Karpas-422 (cell line): ENCODE measurements at regions not wholly inside any gene's neighbourhood (a gene's known extent, or its start where the extent isn't known, plus 50 kb on each side); places are given as distances from the start of the nearest gene placed in this dataset.

Experiments used
- DNase-seq: peaks from one replicate; pipeline ENCODE4 v3.0.0-alpha.2; 2015
- H2AFZ ChIP-seq: fragments of 200-600 bp; sonication (generic); 2 replicates; pipeline ENCODE4 v1.6.1; 2014; ENCODE audit warnings: antibody characterized with exemption, low read length, mixed read lengths
- H3K27ac ChIP-seq: fragments of 200-600 bp; sonication (generic); 2 replicates; pipeline ENCODE4 v1.5.1; 2014; ENCODE audit warnings: mild to moderate bottlenecking, low read length, moderate library complexity
- H3K27me3 ChIP-seq: fragments of 200-600 bp; sonication (generic); 2 replicates; pipeline ENCODE4 v1.6.1; 2014; ENCODE audit warnings: low read length, mixed read lengths
- H3K36me3 ChIP-seq: fragments of 200-600 bp; sonication (generic); 2 replicates; pipeline ENCODE4 v1.6.1; 2014; ENCODE audit warnings: low read length, mixed read lengths; ENCODE audit not compliant: insufficient read depth
- H3K4me1 ChIP-seq: fragments of 200-600 bp; sonication (generic); 2 replicates; pipeline ENCODE4 v1.6.1; 2014; ENCODE audit warnings: mild to moderate bottlenecking, low read length, mixed read lengths
- H3K4me2 ChIP-seq: fragments of 200-600 bp; sonication (generic); 2 replicates; pipeline ENCODE4 v1.6.1; 2014; ENCODE audit warnings: low read length, low read depth, mild to moderate bottlenecking; ENCODE audit not compliant: poor library complexity, severe bottlenecking
- H3K4me3 ChIP-seq: fragments of 200-600 bp; sonication (generic); 2 replicates; pipeline ENCODE4 v1.5.1; 2014; ENCODE audit warnings: mild to moderate bottlenecking, antibody characterized with exemption, low read length, mixed read lengths
- H3K79me2 ChIP-seq: fragments of 200-600 bp; sonication (generic); 2 replicates; pipeline ENCODE4 v1.6.1; 2014; ENCODE audit warnings: mild to moderate bottlenecking, low read length, mixed read lengths
- H3K9ac ChIP-seq: fragments of 200-600 bp; sonication (generic); 2 replicates; pipeline ENCODE4 v1.6.0; 2014; ENCODE audit warnings: low read length
- H3K9me2 ChIP-seq: fragments of 200-600 bp; sonication (generic), shearing (Covaris generic); replicated peaks from 2 replicates; pipeline ENCODE4 v1.6.0; 2014; ENCODE audit warnings: mild to moderate bottlenecking, low read length, moderate library complexity; ENCODE audit not compliant: insufficient read depth
- H3K9me3 ChIP-seq: fragments of 300-700, 200-600 bp; sonication (generic); 2 replicates; pipeline ENCODE4 v1.6.1; 2014; ENCODE audit warnings: low read length, mixed read lengths
- H4K20me1 ChIP-seq: fragments of 200-600 bp; sonication (generic); 2 replicates; pipeline ENCODE4 v1.6.1; 2014; ENCODE audit warnings: mild to moderate bottlenecking, antibody characterized with exemption, low read length, low read depth; ENCODE audit not compliant: insufficient read depth

GRCh38 chr18:55780586-55781071, 192.6 kb upstream of the TCF4 start:
- Histone ChIP-seq H2AFZ (no peak overlapping the region), H3K27ac (no peak overlapping the region), H3K79me2 (no peaks in the 10 kb centered on the region), H3K4me3 (no peak overlapping the region), H3K9me2 (no peaks in the 10 kb centered on the region), H3K4me2 (no peak overlapping the region), H3K36me3 (no peaks in the 10 kb centered on the region), H3K9me3 (no peaks in the 10 kb centered on the region), H3K27me3 (no peaks in the 10 kb centered on the region), H3K4me1 (peaks cover 18% of the 10 kb centered on the region), H4K20me1 (no peaks in the 10 kb centered on the region), H3K9ac (no peak overlapping the region)
- DNase-seq = peak; percentile 50

- Histone ChIP-seq H3K4me2 (no peak overlapping the region), H3K36me3 (no peaks in the 10 kb centered on the region), H3K9ac (no peak overlapping the region), H3K4me1 (peaks cover 18% of the 10 kb centered on the region), H3K9me2 (no peaks in the 10 kb centered on the region), H2AFZ (no peak overlapping the region), H4K20me1 (no peaks in the 10 kb centered on the region), H3K9me3 (no peaks in the 10 kb centered on the region; the same call in 1 of the 2 replicates), H3K4me3 (no peak overlapping the region), H3K79me2 (no peaks in the 10 kb centered on the region), H3K27ac (no peak overlapping the region), H3K27me3 (no peaks in the 10 kb centered on the region)
- no peak for DNase-seq
These were observed 191.9 kb upstream of the TCF4 start for GRCh38 chr18:55779691-55780585.

- Histone ChIP-seq H3K9me2 (no peaks in the 10 kb centered on the region), H2AFZ (no peak overlapping the region), H4K20me1 (no peaks in the 10 kb centered on the region), H3K27ac (no peak overlapping the region), H3K27me3 (no peaks in the 10 kb centered on the region), H3K4me1 (peaks cover 18% of the 10 kb centered on the region), H3K79me2 (no peaks in the 10 kb centered on the region), H3K9ac (no peak overlapping the region), H3K36me3 (no peaks in the 10 kb centered on the region), H3K4me3 (no peak overlapping the region), H3K4me2 (peak overlapping the region; percentile 6), H3K9me3 (no peaks in the 10 kb centered on the region; the same call in 1 of the 2 replicates)
- no peak for DNase-seq
These were observed 191.0 kb upstream of the TCF4 start for GRCh38 chr18:55778788-55779690.

GRCh38 chr18:55777666-55778304, 189.8 kb upstream of the TCF4 start:
- Histone ChIP-seq H3K9me3 (no peaks in the 10 kb centered on the region; the same call in 1 of the 2 replicates), H3K36me3 (no peaks in the 10 kb centered on the region), H3K4me1 (peaks cover 18% of the 10 kb centered on the region), H4K20me1 (no peaks in the 10 kb centered on the region), H3K9ac (no peak overlapping the region), H3K9me2 (no peaks in the 10 kb centered on the region), H3K4me3 (no peak overlapping the region), H3K4me2 (no peak overlapping the region), H3K79me2 (no peaks in the 10 kb centered on the region), H3K27me3 (no peaks in the 10 kb centered on the region), H3K27ac (no peak overlapping the region), H2AFZ (no peak overlapping the region)
- DNase-seq = no peak

- Histone ChIP-seq H3K4me2 (no peak overlapping the region), H3K36me3 (no peaks in the 10 kb centered on the region), H3K9me2 (no peaks in the 10 kb centered on the region), H3K4me3 (no peak overlapping the region), H3K27ac (no peak overlapping the region), H3K27me3 (no peaks in the 10 kb centered on the region), H4K20me1 (no peaks in the 10 kb centered on the region), H3K9ac (no peak overlapping the region), H3K9me3 (no peaks in the 10 kb centered on the region; the same call in 1 of the 2 replicates), H2AFZ (no peak overlapping the region), H3K79me2 (no peaks in the 10 kb centered on the region), H3K4me1 (peaks cover 15% of the 10 kb centered on the region)
- no peak for DNase-seq
These were observed 188.0 kb upstream of the TCF4 start for GRCh38 chr18:55775972-55776371.

- Histone ChIP-seq H2AFZ (no peak overlapping the region), H3K27me3 (no peaks in the 10 kb centered on the region), H4K20me1 (no peaks in the 10 kb centered on the region), H3K4me1 (peaks cover 9% of the 10 kb centered on the region), H3K36me3 (no peaks in the 10 kb centered on the region), H3K9ac (no peak overlapping the region), H3K79me2 (no peaks in the 10 kb centered on the region), H3K4me2 (no peak overlapping the region), H3K9me3 (no peaks in the 10 kb centered on the region; the same call in 1 of the 2 replicates), H3K4me3 (no peak overlapping the region), H3K27ac (no peak overlapping the region), H3K9me2 (no peaks in the 10 kb centered on the region)
- DNase-seq = no peak
These were observed 186.5 kb upstream of the TCF4 start for GRCh38 chr18:55774505-55774904.

GRCh38 chr18:55768255-55768654, 180.3 kb upstream of the TCF4 start:
- no peak for DNase-seq
- Histone ChIP-seq H3K9me2 (no peaks in the 10 kb centered on the region), H4K20me1 (no peaks in the 10 kb centered on the region), H3K4me2 (no peak overlapping the region), H3K9ac (no peak overlapping the region), H3K36me3 (no peaks in the 10 kb centered on the region), H3K27me3 (no peaks in the 10 kb centered on the region), H2AFZ (no peak overlapping the region), H3K4me1 (no peaks in the 10 kb centered on the region), H3K4me3 (no peak overlapping the region), H3K79me2 (no peaks in the 10 kb centered on the region), H3K27ac (no peak overlapping the region), H3K9me3 (no peaks in the 10 kb centered on the region)
